NCI-H524 treated with DMSO at 0.1 percent for 48 hours (cell line): ENCODE measurements at regions not wholly inside any gene's neighbourhood (a gene's known extent, or its start where the extent isn't known, plus 50 kb on each side); places are given as distances from the start of the nearest gene placed in this dataset.

Source experiments
- DNase-seq: peaks from one replicate; lab custom pipeline; 2025; lab: John Stamatoyannopoulos, UW

- no peak for DNase-seq
Observed at GRCh38 chr1:4312024-4312423, 342.4 kb upstream of the AJAP1 start.

- DNase-seq = no peak
Observed at GRCh38 chr1:4315202-4315601, 339.2 kb upstream of the AJAP1 start.

GRCh38 chr1:4317207-4317606, 337.2 kb upstream of the AJAP1 start:
- DNase-seq = no peak

GRCh38 chr1:4318720-4319119, 335.7 kb upstream of the AJAP1 start:
- no peak for DNase-seq

GRCh38 chr1:4319496-4319895, 334.9 kb upstream of the AJAP1 start:
- no peak for DNase-seq

GRCh38 chr1:4322881-4323280, 331.5 kb upstream of the AJAP1 start:
- no peak for DNase-seq

GRCh38 chr1:4323309-4323708, 331.1 kb upstream of the AJAP1 start:
- no peak for DNase-seq

GRCh38 chr1:4324525-4324924, 329.9 kb upstream of the AJAP1 start:
- no peak for DNase-seq

GRCh38 chr1:4327142-4327541, 327.3 kb upstream of the AJAP1 start:
- DNase-seq = no peak

GRCh38 chr1:4328402-4329071, 325.9 kb upstream of the AJAP1 start:
- no peak for DNase-seq

GRCh38 chr1:4330805-4331766, 323.3 kb upstream of the AJAP1 start:
- no peak for DNase-seq

- DNase-seq = no peak
Observed at GRCh38 chr1:4331767-4332163, 322.6 kb upstream of the AJAP1 start.

GRCh38 chr1:4336507-4336906, 317.9 kb upstream of the AJAP1 start:
- DNase-seq = no peak

GRCh38 chr1:4341421-4341820, 313.0 kb upstream of the AJAP1 start:
- DNase-seq = no peak

- no peak for DNase-seq
Observed at GRCh38 chr1:4344065-4344732, 310.2 kb upstream of the AJAP1 start.

GRCh38 chr1:4345094-4345493, 309.3 kb upstream of the AJAP1 start:
- no peak for DNase-seq

- DNase-seq = no peak
Observed at GRCh38 chr1:4346131-4346530, 308.3 kb upstream of the AJAP1 start.

- DNase-seq = no peak
Observed at GRCh38 chr1:4351453-4351852, 303.0 kb upstream of the AJAP1 start.

- DNase-seq = no peak
Observed at GRCh38 chr1:4353090-4353856, 301.1 kb upstream of the AJAP1 start.

GRCh38 chr1:4355839-4356238, 298.6 kb upstream of the AJAP1 start:
- DNase-seq = no peak

- no peak for DNase-seq
Observed at GRCh38 chr1:4362314-4363044, 291.9 kb upstream of the AJAP1 start.
